Heart left ventricle (tissue), 13 donors: ENCODE measurements at regions not wholly inside any gene's neighbourhood (a gene's known extent, or its start where the extent isn't known, plus 50 kb on each side); places are given as distances from the start of the nearest gene placed in this dataset.

ENCODE experiments used
- POLR2A ChIP-seq, 2 donors: fragments of 450-650 bp; IDR thresholded peaks; one replicate each; pipeline ENCODE4 v1.6.1; 2017; ENCODE audit warnings: antibody characterized with exemption in 2 of 2, mild to moderate bottlenecking in 2 of 2, moderate library complexity in 2 of 2
- TF ChIP-seq, protein P1 (sequence below), 12 donors: fragments of 200-600 bp; sonication (generic) in 4 of 12; IDR thresholded peaks; one replicate each; pipeline versions ENCODE4 v1.5.0 to v1.8.0; 2018 to 2022; ENCODE audit warnings: antibody characterized with exemption in 12 of 12, mild to moderate bottlenecking in 5 of 12
- donor health status: ischemic (EF 13 %, LVEDD 7.1; RV severe dilation, severe dysfunction).
- donor health status: DM: no; HTN: yes; CAD: no.
- donor health status: DM: no; HTN: no; CAD: no.
- donor health status: ischemic (EF 25% LVEDD 6.9; RV normal size, moderate dysfunction).
- donor health status: ischemic (EF 25% LVEDD 5.7; RV mildly dilated, moderate dysfunction).
- donor health status: ischemic (EF 35%, LVEDD 5.7; RV mildly dilated, moderate dysfunction).
- donor health status: nonischemic (EF 11% LVEDD 7.7; RV severe dilation, severe dysfunction).
- donor health status: DM: yes; HTN: yes; CAD: no.
- donor health status: PGD.
- donor health status: ischemic (EF 29% LVEDD 5.4; RV normal size, mild dysfunction).
- donor health status: nonischemic (EF 23%, LVEDD 6.1; RV moderate dilation, normal function).

DNA sequence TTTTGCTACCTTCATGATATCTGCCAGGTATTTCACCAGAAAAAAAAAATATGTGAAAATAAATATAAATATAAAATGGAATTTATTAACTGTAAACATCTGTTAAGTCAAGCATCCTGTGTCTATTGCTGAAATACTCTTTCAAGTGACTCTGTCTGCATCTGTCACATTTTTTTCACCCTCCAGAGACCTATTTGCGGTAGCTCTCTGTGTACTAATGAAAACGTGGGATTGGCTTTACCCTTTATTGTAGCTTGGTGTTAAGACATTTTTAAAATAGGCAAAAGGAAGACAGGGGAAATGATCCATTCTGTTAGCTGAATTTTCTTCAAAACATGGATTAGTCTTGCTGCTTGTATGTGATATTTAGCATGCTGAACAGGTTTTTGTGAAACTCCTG, 536.0 kb upstream of the WWC1 start:
- TF ChIP-seq, protein P1, sequence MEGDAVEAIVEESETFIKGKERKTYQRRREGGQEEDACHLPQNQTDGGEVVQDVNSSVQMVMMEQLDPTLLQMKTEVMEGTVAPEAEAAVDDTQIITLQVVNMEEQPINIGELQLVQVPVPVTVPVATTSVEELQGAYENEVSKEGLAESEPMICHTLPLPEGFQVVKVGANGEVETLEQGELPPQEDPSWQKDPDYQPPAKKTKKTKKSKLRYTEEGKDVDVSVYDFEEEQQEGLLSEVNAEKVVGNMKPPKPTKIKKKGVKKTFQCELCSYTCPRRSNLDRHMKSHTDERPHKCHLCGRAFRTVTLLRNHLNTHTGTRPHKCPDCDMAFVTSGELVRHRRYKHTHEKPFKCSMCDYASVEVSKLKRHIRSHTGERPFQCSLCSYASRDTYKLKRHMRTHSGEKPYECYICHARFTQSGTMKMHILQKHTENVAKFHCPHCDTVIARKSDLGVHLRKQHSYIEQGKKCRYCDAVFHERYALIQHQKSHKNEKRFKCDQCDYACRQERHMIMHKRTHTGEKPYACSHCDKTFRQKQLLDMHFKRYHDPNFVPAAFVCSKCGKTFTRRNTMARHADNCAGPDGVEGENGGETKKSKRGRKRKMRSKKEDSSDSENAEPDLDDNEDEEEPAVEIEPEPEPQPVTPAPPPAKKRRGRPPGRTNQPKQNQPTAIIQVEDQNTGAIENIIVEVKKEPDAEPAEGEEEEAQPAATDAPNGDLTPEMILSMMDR (IDR thresholded peaks at IDR 0.05), result no peak
- no peak for TF ChIP-seq POLR2A (IDR thresholded peaks at IDR 0.05)
